GM18505 (cell line): ENCODE measurements at regions not wholly inside any gene's neighbourhood (a gene's known extent, or its start where the extent isn't known, plus 50 kb on each side); places are given as distances from the start of the nearest gene placed in this dataset.

ENCODE experiments used
- ATAC-seq: cut with Tn5 transposase; IDR thresholded peaks from one replicate; pipeline ENCODE4 v1.9.1; 2021; ENCODE audit not compliant: unreplicated experiment
- POLR2A ChIP-seq: IDR thresholded peaks from 4 replicates; pipeline ENCODE4 v1.6.1; 2011; ENCODE audit warnings: borderline replicate concordance; ENCODE audit not compliant: insufficient read depth, insufficient read length; ENCODE audit errors: extremely low read depth

GRCh38 chr11:23729088-23729487 is 767.8 kb upstream of the LUZP2 start:
- ATAC-seq, result no peak
- TF ChIP-seq POLR2A, result no peak

DNA sequence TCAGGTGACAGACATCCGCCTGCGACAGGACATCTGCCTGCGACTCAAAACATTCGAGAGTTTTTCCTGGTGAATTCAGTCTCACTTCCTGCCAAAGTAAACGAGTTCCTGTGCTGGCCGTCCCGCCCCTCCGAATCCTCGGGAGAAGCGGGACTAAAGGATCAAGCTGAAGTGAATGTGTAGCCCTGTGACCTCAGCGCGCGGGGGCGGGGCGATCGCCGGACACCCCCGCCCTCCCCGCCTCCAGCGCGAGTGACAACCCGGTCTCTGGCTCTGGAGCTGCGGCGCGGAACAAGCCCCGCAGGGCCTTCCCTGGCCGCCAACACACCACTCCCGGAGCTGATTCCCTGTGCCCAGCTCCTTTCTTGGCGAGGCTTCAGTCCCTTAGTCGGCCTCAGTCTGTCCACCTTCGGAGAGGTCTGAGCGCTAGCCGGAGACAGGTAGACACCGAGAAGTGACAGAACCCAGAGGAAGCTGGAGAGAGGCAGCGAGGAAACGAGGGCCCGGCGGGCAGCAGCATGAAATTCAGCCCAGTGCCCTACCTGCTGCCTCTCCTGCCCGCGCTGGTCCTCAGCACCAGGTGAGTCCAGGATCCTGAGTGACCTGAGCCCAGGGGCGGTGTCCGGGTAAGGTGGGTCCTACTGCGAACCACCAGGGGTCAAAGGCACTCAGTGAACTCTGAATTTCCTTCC is 766.4 kb upstream of the LUZP2 start:
- no peak for TF ChIP-seq POLR2A
- no peak for ATAC-seq

DNA sequence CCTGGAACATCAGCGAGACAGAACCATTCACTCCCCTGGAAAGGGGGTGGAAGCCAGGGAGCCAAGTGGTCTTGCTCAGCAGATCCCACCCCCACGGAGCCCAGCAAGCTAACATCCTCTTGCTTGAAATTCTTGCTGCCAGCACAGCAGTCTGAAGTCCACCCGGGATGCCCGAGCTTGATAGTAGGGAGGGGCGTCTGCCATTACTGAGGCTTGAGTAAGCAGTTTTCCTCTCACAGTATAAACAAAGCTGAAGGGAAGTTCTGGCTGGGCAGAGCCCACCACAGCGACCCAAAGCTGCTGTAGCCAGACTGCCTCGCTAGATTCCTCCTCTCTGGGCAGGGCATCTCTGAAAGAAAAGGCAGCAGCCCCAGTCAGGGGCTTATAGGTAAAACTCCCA is 764.8 kb upstream of the LUZP2 start:
- no peak for TF ChIP-seq POLR2A
- no peak for ATAC-seq

DNA sequence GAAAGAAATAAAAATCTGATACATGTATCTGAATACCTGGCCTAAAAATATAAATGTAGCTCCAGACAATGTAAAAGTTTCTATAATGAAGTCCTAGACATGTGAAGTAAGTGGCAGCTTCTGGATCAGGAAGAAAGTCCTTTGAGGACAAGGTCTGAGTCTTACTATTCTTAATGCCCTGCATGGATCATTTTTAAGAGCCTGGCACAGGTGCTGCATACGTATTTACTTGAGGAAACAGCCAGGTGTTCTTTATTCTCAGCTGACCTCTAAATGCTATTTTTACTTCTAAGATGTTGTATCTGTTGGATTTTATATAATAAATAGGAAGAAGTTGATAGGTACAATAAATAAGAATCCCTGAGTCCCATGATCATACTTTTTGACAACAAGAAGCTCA is 750.0 kb upstream of the LUZP2 start:
- no peak for ATAC-seq
- TF ChIP-seq POLR2A, result no peak

- no peak for ATAC-seq
- TF ChIP-seq POLR2A, result no peak
Measured at GRCh38 chr11:23749762-23750430, 747.0 kb upstream of the LUZP2 start.

DNA sequence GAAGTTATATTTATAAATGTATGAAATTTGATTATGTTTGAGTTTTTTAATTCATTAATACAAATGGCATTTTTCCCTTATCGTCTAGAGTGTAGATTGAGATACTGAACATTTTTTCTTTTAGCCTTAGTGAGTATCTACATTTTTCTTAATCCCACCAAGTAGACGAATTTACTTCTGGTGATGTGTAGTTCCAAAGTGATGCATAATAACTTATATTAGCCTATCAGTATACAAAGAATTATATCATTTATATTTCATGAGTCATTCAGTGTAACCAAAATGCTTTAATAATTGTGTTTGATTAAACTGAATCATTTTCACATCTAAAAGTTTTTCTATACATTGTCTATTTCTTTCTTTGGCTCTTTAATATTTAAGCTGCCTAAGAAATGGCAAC is 745.6 kb upstream of the LUZP2 start:
- TF ChIP-seq POLR2A, result no peak
- ATAC-seq, result no peak

DNA sequence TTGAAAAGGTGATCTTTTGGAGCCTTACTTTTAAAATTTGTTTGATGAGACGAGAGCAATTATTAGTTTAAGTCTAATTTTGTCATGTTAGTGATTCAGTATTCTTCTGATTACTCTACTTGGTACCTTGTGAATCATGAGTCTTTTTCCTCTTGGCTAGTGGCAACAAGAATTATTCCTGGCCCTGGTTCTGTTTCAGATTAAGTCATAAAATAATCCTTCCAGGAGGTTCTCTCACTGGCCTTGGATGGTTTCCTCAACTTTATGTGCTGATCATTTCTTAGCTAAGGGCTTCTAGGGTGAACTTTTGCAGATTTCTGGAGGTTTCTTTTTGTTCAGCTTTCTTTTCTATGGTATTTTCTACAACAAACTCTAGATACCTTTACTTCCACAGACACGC is 741.8 kb upstream of the LUZP2 start:
- no peak for TF ChIP-seq POLR2A
- no peak for ATAC-seq

DNA sequence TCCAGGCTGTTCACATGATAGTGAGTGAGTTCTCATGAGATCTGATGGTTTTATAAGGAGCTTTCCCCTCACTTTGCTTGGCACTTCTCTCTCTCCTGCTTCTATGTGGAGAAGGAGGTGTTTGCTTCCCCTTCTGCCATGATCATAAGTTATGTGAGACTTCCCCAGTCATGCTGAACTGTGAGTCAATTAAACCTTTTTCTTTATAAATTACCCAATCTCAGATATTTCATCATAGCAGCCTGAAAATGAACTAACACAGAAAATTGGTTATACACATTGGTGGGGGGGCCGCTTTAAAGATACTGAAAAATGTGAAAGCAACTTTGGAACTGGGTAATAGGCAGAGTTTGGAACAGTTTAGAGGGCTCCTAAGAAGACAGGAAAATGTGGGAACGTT is 741.1 kb upstream of the LUZP2 start:
- ATAC-seq, result no peak
- no peak for TF ChIP-seq POLR2A

GRCh38 chr11:23759489-23759888 is 737.4 kb upstream of the LUZP2 start:
- ATAC-seq, result no peak
- TF ChIP-seq POLR2A, result no peak

- TF ChIP-seq POLR2A, result no peak
- ATAC-seq, result no peak
Measured at GRCh38 chr11:23764286-23764685, 732.6 kb upstream of the LUZP2 start.

GRCh38 chr11:23765682-23766252 is 731.1 kb upstream of the LUZP2 start:
- no peak for TF ChIP-seq POLR2A

DNA sequence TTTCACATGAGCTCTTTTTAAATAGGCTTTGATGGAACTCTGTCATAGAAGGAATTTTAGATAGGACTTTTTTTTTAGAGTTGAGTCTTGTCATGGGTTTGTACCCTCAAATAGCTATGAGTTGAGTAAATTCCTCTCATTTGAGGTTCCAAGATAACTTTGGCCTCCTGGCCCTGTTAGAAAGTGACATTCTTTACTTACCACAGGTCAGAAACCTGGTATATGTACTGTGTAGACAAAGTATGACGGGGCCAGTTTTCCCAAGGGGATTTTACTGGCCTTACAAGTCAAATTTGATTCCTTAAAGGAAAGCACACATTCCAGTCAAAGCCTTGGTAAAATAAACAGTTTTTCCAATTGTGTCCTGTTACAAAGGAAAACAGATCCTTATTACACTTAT is 729.3 kb upstream of the LUZP2 start:
- ATAC-seq, result no peak
- TF ChIP-seq POLR2A, result no peak

More at GRCh38 chr11:23765682-23766252, 731.1 kb upstream of the LUZP2 start:
- no peak for ATAC-seq

GRCh38 chr11:23769214-23769613 is 727.6 kb upstream of the LUZP2 start:
- no peak for ATAC-seq
- no peak for TF ChIP-seq POLR2A

DNA sequence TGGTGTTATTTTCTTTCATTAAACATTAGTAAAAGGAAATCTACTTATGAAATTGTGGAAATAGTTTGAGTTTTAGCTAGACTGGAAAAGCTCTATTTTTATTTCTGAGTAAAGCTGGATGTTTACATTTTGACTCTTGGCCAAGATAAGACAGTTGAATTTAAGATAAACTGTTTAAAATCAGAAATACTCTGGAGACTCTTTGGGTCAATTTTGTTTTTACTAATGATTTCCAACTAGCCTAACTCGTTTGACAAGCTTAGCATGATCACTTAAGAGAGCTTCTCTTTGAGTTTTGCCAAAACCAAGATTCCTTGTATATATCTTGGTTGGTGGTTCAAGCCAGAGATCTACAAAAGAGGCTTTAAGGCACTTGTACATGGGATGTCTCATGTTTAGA is 724.8 kb upstream of the LUZP2 start:
- no peak for TF ChIP-seq POLR2A
- ATAC-seq, result no peak
